ENCODE measurements at regions not wholly inside any gene's neighbourhood (a gene's known extent, or its start where the extent isn't known, plus 50 kb on each side); places are given as distances from the start of the nearest gene placed in this dataset.

DNA sequence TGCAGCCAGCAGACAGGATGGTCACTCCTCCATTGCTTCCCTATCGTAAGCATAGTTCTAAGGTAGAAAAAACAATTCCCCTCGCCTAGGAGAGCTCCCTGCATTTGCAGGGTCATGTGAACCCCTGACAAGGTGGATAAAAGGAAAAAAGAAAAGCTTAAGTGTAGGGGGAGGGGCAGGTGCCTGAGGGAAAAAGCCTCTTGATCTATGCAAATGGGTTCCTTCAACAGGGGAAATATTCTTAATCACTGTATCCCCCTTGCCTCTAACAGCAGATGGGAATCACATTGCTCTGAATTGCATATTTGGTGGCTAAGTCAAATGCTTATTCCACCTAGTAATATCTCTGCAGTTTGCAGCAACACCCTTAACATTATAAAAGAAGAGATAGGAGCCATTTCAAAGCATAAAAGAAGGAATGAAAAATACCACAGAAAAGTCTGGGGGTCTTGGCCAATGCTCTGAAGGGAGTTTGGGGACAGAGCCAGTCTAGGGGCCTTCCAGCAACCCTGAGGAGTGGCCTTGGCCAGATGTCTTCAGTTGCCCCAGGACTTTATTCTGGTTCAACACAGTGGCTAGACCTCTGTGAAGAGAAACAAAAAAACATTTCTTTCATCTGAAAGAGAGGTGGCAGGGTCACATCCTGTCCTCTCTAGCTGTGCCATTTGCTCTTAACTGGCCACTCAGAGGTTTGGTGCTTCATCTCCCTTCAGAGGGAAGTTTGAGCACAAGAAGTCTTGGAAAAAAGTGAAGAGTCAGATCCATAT, 660.4 kb upstream of the GJE1 start:
- Histone ChIP-seq H3K9me3 (no peaks in the 10 kb centered on the region), H3K4me1 (replicated peaks) (no peaks in the 10 kb centered on the region), H3K27ac (no peak overlapping the region), H3K36me3 (no peaks in the 10 kb centered on the region), H3K4me3 (no peak overlapping the region), H3K27me3 (replicated peaks; ENCODE audit: insufficient read depth) (no peaks in the 10 kb centered on the region)
- intact Hi-C loops (cut with DNase I), result no loop called here
- DNase-seq (ENCODE audit: low spot score), result no peak
- 87% methylated on average over 2 of the region's 2 CpGs for WGBS
- TF ChIP-seq, protein P1, sequence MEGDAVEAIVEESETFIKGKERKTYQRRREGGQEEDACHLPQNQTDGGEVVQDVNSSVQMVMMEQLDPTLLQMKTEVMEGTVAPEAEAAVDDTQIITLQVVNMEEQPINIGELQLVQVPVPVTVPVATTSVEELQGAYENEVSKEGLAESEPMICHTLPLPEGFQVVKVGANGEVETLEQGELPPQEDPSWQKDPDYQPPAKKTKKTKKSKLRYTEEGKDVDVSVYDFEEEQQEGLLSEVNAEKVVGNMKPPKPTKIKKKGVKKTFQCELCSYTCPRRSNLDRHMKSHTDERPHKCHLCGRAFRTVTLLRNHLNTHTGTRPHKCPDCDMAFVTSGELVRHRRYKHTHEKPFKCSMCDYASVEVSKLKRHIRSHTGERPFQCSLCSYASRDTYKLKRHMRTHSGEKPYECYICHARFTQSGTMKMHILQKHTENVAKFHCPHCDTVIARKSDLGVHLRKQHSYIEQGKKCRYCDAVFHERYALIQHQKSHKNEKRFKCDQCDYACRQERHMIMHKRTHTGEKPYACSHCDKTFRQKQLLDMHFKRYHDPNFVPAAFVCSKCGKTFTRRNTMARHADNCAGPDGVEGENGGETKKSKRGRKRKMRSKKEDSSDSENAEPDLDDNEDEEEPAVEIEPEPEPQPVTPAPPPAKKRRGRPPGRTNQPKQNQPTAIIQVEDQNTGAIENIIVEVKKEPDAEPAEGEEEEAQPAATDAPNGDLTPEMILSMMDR (IDR thresholded peaks at IDR 0.05), result no peak
- TF ChIP-seq POLR2A (IDR thresholded peaks at IDR 0.05) (no peak), POLR2AphosphoS5 (IDR thresholded peaks at IDR 0.05) (no peak)

DNA sequence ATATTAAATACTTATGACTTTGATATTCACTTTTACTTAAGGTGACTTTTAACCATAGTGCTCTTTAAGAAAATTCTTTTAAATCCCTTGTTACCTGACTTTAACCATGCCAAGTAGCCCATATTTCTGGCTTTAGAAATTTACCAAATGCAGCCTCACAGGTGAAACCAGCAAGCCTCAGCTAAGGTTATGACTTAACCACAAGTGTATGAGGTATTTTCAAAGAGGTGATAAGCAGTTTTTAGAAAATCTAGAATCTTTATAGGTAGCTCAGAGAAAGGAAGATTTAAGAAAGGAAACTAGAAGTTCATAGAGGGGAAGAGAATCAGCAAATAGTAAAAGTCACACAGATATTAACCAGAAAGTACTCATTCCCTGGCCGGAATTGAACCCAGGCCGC, 661.9 kb upstream of the GJE1 start:
- 99% methylated on average over 2 of the region's 2 CpGs for WGBS
- no peak for DNase-seq (ENCODE audit: low spot score)
- H3K36me3 ChIP-seq, result no peaks in the 10 kb centered on the region
- no peak overlapping the region for H3K4me3 ChIP-seq
- H3K27ac ChIP-seq, result no peak overlapping the region
- no peaks in the 10 kb centered on the region for H3K4me1 ChIP-seq (replicated peaks)
- H3K27me3 ChIP-seq (replicated peaks; ENCODE audit: insufficient read depth), result no peaks in the 10 kb centered on the region
- TF ChIP-seq POLR2A (IDR thresholded peaks at IDR 0.05) (no peak), POLR2AphosphoS5 (IDR thresholded peaks at IDR 0.05) (no peak)
- TF ChIP-seq, protein P1 (IDR thresholded peaks at IDR 0.05), result no peak
- no peaks in the 10 kb centered on the region for H3K9me3 ChIP-seq
- intact Hi-C loops (cut with DNase I), result no loop called here

DNA sequence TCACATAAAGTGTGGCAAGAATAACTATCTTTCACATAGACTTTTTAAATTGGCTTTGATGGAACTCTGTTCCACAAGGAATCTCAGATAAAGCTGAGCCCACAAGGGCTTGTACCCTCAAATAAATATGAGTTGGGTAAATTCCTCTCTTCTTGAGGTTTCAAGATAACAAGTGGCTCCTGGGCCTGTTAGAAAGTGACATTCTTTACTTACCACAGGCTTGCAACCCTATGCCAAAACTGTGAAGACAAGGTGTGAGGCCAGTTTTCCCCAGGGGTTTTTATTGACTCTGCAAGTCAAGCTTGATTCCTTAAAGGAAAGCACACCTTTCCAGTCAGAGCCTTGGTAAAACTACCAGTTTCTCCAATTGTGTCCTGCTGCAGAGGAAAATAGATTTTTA, 664.8 kb upstream of the GJE1 start:
- H3K9me3 ChIP-seq, result no peaks in the 10 kb centered on the region
- intact Hi-C loops (cut with DNase I), result no loop called here
- H3K4me1 ChIP-seq (replicated peaks), result no peaks in the 10 kb centered on the region

DNA sequence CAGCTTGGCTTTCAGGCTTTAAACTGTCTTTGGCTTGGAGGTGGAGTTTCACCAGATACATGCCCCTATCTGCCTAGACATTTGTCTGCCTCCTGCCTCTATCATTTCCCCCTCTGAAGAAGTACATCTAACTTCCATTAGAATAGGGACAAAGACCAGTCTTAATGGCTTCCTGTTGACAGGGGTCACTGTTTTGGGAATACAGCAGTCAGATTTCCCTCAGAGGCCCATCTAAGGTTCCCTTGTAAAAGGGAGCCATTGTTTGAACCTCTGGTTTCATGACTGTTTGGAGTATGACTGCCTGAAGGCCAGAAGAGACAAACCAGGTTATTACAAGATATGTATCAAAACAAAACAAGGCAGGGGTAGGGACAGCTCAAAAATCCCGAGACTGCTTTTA, 665.7 kb upstream of the GJE1 start:
- intact Hi-C loops (cut with DNase I), result no loop called here
- Histone ChIP-seq H3K4me1 (replicated peaks) (no peaks in the 10 kb centered on the region), H3K27ac (no peak overlapping the region), H3K9me3 (no peaks in the 10 kb centered on the region), H3K36me3 (no peaks in the 10 kb centered on the region), H3K4me3 (no peak overlapping the region), H3K27me3 (replicated peaks; ENCODE audit: insufficient read depth) (no peaks in the 10 kb centered on the region)
- TF ChIP-seq, protein P1 (IDR thresholded peaks at IDR 0.05), result no peak
- TF ChIP-seq POLR2AphosphoS5 (IDR thresholded peaks at IDR 0.05) (no peak), POLR2A (IDR thresholded peaks at IDR 0.05) (no peak)
- 52% methylated on average over 1 of the region's 1 CpG for whole genome bisulfite sequencing
- DNase-seq (ENCODE audit: low spot score), result no peak

More for the DNA sequence above, 664.8 kb upstream of the GJE1 start:
- no peak for TF ChIP-seq POLR2AphosphoS5 (IDR thresholded peaks at IDR 0.05)
- TF ChIP-seq, protein P1 (IDR thresholded peaks at IDR 0.05), result no peak
- TF ChIP-seq POLR2A (IDR thresholded peaks at IDR 0.05), result no peak
- H3K27ac ChIP-seq, result no peak overlapping the region
- no peak for DNase-seq (ENCODE audit: low spot score)
- no peak overlapping the region for H3K4me3 ChIP-seq
- H3K36me3 ChIP-seq, result no peaks in the 10 kb centered on the region
- no peaks in the 10 kb centered on the region for H3K27me3 ChIP-seq (replicated peaks; ENCODE audit: insufficient read depth)

DNA sequence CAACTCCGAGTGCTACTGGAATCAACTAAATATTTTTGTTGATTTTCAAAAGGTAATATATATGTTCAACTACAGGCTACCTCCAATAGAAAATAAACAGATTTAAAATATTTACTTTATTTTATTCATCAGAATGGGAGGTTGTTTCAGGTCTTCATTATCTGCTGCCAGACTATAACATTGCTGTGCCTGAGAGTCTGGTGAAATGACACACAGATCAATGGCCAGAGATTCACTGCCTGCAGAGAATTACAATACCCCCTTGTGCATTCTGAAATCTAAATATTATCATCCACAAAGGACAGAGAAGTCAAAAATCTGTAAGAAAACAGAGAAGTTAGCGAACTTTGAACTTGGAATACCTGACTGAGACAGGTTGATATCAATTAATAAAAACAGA, 667.8 kb upstream of the GJE1 start:
- intact Hi-C loops (cut with DNase I), result no loop called here
- Histone ChIP-seq H3K4me1 (replicated peaks) (no peaks in the 10 kb centered on the region), H3K27ac (no peak overlapping the region), H3K4me3 (no peak overlapping the region), H3K36me3 (no peaks in the 10 kb centered on the region), H3K9me3 (no peaks in the 10 kb centered on the region), H3K27me3 (replicated peaks; ENCODE audit: insufficient read depth) (no peaks in the 10 kb centered on the region)
- TF ChIP-seq, protein P1 (IDR thresholded peaks at IDR 0.05), result no peak
- no peak for TF ChIP-seq POLR2AphosphoS5 (IDR thresholded peaks at IDR 0.05)
- TF ChIP-seq POLR2A (IDR thresholded peaks at IDR 0.05), result no peak
- DNase-seq (ENCODE audit: low spot score), result no peak
- WGBS, result 85% methylated on average over 2 of the region's 2 CpGs
